ENCODE measurements at regions not wholly inside any gene's neighbourhood (a gene's known extent, or its start where the extent isn't known, plus 50 kb on each side); places are given as distances from the start of the nearest gene placed in this dataset.
"Not testable (repeated sequence)": the region's sequence is repeated elsewhere in the genome, so short reads cannot be mapped to it uniquely, and the experiment has no call there.

- no peak for DNase-seq
These were observed 1184.4 kb downstream of the RPA4 start for GRCh38 chrX:98068024-98068580.

- DNase-seq, result no peak
These were observed 1187.6 kb downstream of the RPA4 start for GRCh38 chrX:98071331-98071730.

GRCh38 chrX:98077440-98077839, 1193.7 kb downstream of the RPA4 start:
- DNase-seq, result no peak

GRCh38 chrX:98111684-98112083, 1228.0 kb downstream of the RPA4 start:
- DNase-seq, result no peak

GRCh38 chrX:98114021-98114420, 1230.3 kb downstream of the RPA4 start:
- no peak for DNase-seq

- no peak for DNase-seq
These were observed 1257.8 kb downstream of the RPA4 start for GRCh38 chrX:98141466-98141865.

- no peak for DNase-seq
These were observed 1307.3 kb downstream of the RPA4 start for GRCh38 chrX:98191003-98191402.

- no peak for DNase-seq
These were observed 1310.3 kb downstream of the RPA4 start for GRCh38 chrX:98194036-98194435.

GRCh38 chrX:98203800-98204199, 1320.1 kb downstream of the RPA4 start:
- DNase-seq, result no peak

GRCh38 chrX:98207947-98208346, 1324.2 kb downstream of the RPA4 start:
- DNase-seq, result no peak

- DNase-seq, result no peak
These were observed 1347.3 kb downstream of the RPA4 start for GRCh38 chrX:98231003-98231402.

- DNase-seq, result not testable (repeated sequence)
These were observed 1356.4 kb downstream of the RPA4 start for GRCh38 chrX:98240061-98240460.

GRCh38 chrX:98263135-98263534, 1379.4 kb downstream of the RPA4 start:
- DNase-seq, result no peak

GRCh38 chrX:98289726-98290125, 1406.0 kb downstream of the RPA4 start:
- no peak for DNase-seq

- DNase-seq, result no peak
These were observed 1410.6 kb downstream of the RPA4 start for GRCh38 chrX:98294310-98294709.

GRCh38 chrX:98296129-98296528, 1412.4 kb downstream of the RPA4 start:
- no peak for DNase-seq

GRCh38 chrX:98299785-98300184, 1416.1 kb downstream of the RPA4 start:
- no peak for DNase-seq

GRCh38 chrX:98300536-98300935, 1416.8 kb downstream of the RPA4 start:
- DNase-seq, result not testable (repeated sequence)

- no peak for DNase-seq
These were observed 1447.7 kb downstream of the RPA4 start for GRCh38 chrX:98331407-98331806.

GRCh38 chrX:98338544-98338943, 1454.8 kb downstream of the RPA4 start:
- no peak for DNase-seq

GRCh38 chrX:98350940-98351339, 1467.2 kb downstream of the RPA4 start:
- DNase-seq, result no peak

GRCh38 chrX:98357146-98357545, 1473.4 kb downstream of the RPA4 start:
- no peak for DNase-seq

- no peak for DNase-seq
These were observed 1478.9 kb downstream of the RPA4 start for GRCh38 chrX:98362630-98363029.

GRCh38 chrX:98371994-98372393, 1488.3 kb downstream of the RPA4 start:
- no peak for DNase-seq

- no peak for DNase-seq
These were observed 1495.4 kb downstream of the RPA4 start for GRCh38 chrX:98379134-98379533.

- no peak for DNase-seq
These were observed 1496.4 kb downstream of the RPA4 start for GRCh38 chrX:98380106-98380505.

Measured in retina (tissue), 1 donor.